ENCODE measurements at regions not wholly inside any gene's neighbourhood (a gene's known extent, or its start where the extent isn't known, plus 50 kb on each side); places are given as distances from the start of the nearest gene placed in this dataset.

DNA sequence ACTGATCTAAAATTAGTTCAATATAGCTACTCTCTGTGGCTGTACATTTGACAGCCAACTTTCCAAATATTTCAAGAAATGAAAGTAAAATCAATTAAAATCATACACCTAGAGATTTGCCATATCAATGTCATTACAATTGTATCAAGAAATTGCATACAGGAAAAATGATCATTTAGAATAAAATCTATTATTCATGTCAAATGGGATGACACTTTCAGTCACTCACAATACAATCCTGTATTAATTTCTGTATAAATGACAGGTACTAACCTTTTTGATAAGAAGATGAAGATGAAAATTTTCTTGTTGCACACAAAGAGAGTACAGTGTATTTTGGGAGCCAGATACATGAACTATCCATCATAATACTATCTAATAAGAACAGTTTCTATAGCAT is 1588.9 kb upstream of the PRMT6 start:
- TF ChIP-seq FOSL1 (CRISPR knock-in tag; IDR thresholded peaks at IDR 0.05; ENCODE audit: borderline replicate concordance): no peak
- TF ChIP-seq MAZ (IDR thresholded peaks at IDR 0.05; ENCODE audit: borderline replicate concordance, low read depth, low read length): no peak
- no peak for TF ChIP-seq MAZ (CRISPR knock-in tag; IDR thresholded peaks at IDR 0.05; ENCODE audit: low read depth)
- no peak for TF ChIP-seq NFYB (CRISPR knock-in tag; IDR thresholded peaks at IDR 0.05)
- no peak for TF ChIP-seq ZNF235 (CRISPR knock-in tag; IDR thresholded peaks at IDR 0.05; ENCODE audit: borderline replicate concordance)
- TF ChIP-seq ZBTB20 (CRISPR knock-in tag; IDR thresholded peaks at IDR 0.05; ENCODE audit: borderline replicate concordance, low read depth): no peak
- TF ChIP-seq NR2F6 (IDR thresholded peaks at IDR 0.05): no peak
- no peak for TF ChIP-seq NR2F6 (CRISPR knock-in tag; IDR thresholded peaks at IDR 0.05)
- no peak for TF ChIP-seq SP2 (CRISPR knock-in tag; IDR thresholded peaks at IDR 0.05)
